Neuron (in vitro differentiated cells): ENCODE measurements at regions not wholly inside any gene's neighbourhood (a gene's known extent, or its start where the extent isn't known, plus 50 kb on each side); places are given as distances from the start of the nearest gene placed in this dataset.

Source experiments
- H2AFZ ChIP-seq: one replicate; pipeline ENCODE4 v1.6.1; 2013; ENCODE audit warnings: low read depth, mild to moderate bottlenecking, inconsistent platforms, low read length, moderate library complexity
- H3K27me3 ChIP-seq: one replicate; pipeline ENCODE4 v1.6.1; 2013; ENCODE audit warnings: low read length; ENCODE audit not compliant: insufficient read depth
- H3K36me3 ChIP-seq: one replicate; pipeline ENCODE4 v1.6.1; 2013; ENCODE audit warnings: low read length; ENCODE audit not compliant: insufficient read depth
- H3K4me1 ChIP-seq: one replicate; pipeline ENCODE4 v1.6.1; 2013; ENCODE audit warnings: low read length; ENCODE audit not compliant: insufficient read depth
- H3K4me3 ChIP-seq: 2 replicates; pipeline ENCODE4 v1.5.1; 2013; ENCODE audit warnings: mild to moderate bottlenecking, low read length, moderate library complexity
- H3K9me3 ChIP-seq: one replicate; pipeline ENCODE4 v1.6.1; 2013; ENCODE audit warnings: low read length

DNA sequence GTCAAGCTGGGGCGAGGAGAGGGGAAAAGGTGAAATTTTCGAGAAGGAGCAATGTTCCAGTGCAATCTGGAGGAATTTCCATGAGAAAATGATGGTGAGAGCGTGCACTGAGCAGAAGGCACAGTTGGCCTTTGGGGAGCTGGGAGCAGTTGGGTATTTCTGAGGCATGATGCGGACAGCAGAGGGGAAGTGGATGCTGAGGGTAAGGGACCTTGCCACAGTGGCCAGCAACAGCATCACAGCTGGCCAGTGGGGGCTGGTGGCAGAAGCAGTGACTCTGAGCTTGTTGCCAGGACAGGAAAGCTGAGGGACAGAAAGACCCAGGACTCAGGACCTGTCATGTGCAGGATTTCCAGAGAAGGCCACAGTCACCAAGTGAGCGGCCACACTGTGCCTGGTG is 98.9 kb downstream of the LSM3 start:
- Histone ChIP-seq H2AFZ (no peak overlapping the region), H3K4me1 (peaks cover 11% of the 10 kb centered on the region), H3K4me3 (no peak overlapping the region), H3K27me3 (peaks cover 13% of the 10 kb centered on the region), H3K9me3 (no peaks in the 10 kb centered on the region), H3K36me3 (no peaks in the 10 kb centered on the region)

GRCh38 chr3:14278265-14278798 is 99.7 kb downstream of the LSM3 start:
- H3K4me3 ChIP-seq, result no peak overlapping the region
- H2AFZ ChIP-seq, result no peak overlapping the region
- H3K36me3 ChIP-seq, result no peaks in the 10 kb centered on the region
- peaks cover 11% of the 10 kb centered on the region for H3K4me1 ChIP-seq
- no peaks in the 10 kb centered on the region for H3K9me3 ChIP-seq
- H3K27me3 ChIP-seq, result peaks cover 16% of the 10 kb centered on the region

DNA sequence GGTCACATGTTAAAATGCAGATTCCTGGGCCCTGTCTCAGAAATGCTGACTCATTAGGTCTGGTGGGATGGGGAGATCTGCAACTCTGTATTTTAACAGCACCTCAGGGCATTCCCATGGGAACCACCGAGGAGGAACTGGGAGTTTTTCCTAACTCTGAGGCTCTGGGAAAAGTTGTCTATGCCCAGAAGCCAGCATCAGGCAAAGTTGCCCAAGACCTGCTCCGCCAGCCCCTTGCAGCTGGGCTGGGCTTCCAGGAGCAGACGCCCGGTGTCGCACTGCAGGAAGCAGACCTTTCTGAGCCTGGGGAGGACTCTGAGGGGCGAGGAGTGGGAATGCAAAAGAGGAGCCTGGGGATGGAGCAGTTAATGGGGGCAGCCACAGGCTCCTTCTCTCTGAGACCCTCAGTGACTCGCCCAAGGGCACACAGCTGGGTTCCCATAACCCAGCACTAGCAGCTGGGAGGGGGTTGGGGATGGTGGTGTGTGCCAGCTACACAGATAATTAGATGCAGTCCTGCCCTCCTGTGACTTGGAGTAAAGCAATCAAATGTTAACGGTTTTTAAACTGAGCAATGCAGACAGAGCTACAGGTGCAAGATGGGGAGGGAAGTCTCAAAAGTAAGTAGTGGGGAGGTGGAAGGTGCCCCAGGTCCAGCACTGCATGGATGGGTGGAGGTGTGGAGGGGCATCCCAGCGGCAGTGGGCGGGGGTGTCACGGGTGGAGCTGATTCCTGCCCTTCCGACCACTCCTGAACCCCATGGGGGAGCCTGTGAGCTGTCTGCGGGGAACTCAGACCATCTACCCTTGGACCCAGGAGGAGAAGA is 100.4 kb downstream of the LSM3 start:
- no peaks in the 10 kb centered on the region for H3K9me3 ChIP-seq
- H3K27me3 ChIP-seq, result peaks cover 18% of the 10 kb centered on the region
- H2AFZ ChIP-seq, result no peak overlapping the region
- H3K4me1 ChIP-seq, result peaks cover 10% of the 10 kb centered on the region
- H3K36me3 ChIP-seq, result no peaks in the 10 kb centered on the region
- no peak overlapping the region for H3K4me3 ChIP-seq

- Histone ChIP-seq H3K4me3 (no peak overlapping the region), H3K36me3 (no peaks in the 10 kb centered on the region), H3K27me3 (peaks cover 23% of the 10 kb centered on the region), H2AFZ (no peak overlapping the region), H3K4me1 (peaks cover 3% of the 10 kb centered on the region), H3K9me3 (no peaks in the 10 kb centered on the region)
Measured at GRCh38 chr3:14279626-14280061, 101.0 kb downstream of the LSM3 start.

DNA sequence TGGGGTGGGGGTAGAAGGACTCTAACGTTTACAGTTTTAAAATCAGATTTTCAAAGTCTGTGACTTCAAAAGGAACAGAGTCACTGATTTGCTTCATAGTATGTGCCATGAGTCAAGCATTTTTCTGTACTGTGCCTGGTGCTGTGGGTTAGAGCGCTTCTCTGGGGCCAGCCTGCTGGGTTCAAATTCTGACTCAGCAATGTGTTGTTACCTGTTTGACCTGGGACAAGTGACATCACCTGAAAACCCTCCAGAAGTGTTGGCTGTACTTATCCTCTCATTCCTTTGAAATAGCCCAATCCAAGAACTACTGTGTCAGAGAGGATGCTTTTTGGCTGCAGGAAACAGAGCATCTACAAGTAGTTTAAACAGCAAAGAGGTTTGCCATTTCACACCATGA is 101.7 kb downstream of the LSM3 start:
- Histone ChIP-seq H3K36me3 (no peaks in the 10 kb centered on the region), H3K9me3 (no peaks in the 10 kb centered on the region), H2AFZ (no peak overlapping the region), H3K4me3 (no peak overlapping the region), H3K4me1 (no peaks in the 10 kb centered on the region), H3K27me3 (peaks cover 23% of the 10 kb centered on the region)

DNA sequence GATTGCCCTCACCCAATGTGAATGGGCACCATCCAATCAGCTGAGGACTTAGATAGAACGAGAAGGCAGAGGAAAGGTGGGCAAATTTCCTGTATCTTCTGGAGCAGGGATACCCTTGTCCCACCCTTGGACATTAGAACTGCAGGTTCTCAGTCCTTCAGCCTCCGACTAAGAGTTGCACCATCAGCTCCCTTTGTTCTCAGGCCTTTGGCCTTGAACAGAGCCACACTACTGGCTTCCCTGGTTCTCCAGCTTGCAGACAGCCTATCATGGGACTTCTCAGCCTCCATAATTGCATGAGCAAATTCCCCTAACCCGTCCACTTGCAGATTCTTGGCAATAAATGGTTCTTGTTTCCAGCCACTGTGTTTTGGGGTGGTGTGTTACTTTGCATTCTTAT is 102.4 kb downstream of the LSM3 start:
- Histone ChIP-seq H3K4me3 (no peak overlapping the region), H3K4me1 (no peaks in the 10 kb centered on the region), H3K9me3 (no peaks in the 10 kb centered on the region), H3K36me3 (no peaks in the 10 kb centered on the region), H3K27me3 (peaks cover 23% of the 10 kb centered on the region), H2AFZ (no peak overlapping the region)

GRCh38 chr3:14282001-14282705 is 103.5 kb downstream of the LSM3 start:
- no peak overlapping the region for H2AFZ ChIP-seq
- H3K4me1 ChIP-seq, result no peaks in the 10 kb centered on the region
- H3K9me3 ChIP-seq, result no peaks in the 10 kb centered on the region

GRCh38 chr3:14282706-14283075 is 104.1 kb downstream of the LSM3 start:
- Histone ChIP-seq H3K4me3 (no peak overlapping the region), H3K36me3 (no peaks in the 10 kb centered on the region), H3K27me3 (peaks cover 20% of the 10 kb centered on the region), H3K4me1 (no peaks in the 10 kb centered on the region), H2AFZ (no peak overlapping the region), H3K9me3 (no peaks in the 10 kb centered on the region)

More at GRCh38 chr3:14282001-14282705, 103.5 kb downstream of the LSM3 start:
- no peaks in the 10 kb centered on the region for H3K36me3 ChIP-seq
- H3K4me3 ChIP-seq, result no peak overlapping the region
- peaks cover 23% of the 10 kb centered on the region for H3K27me3 ChIP-seq

- H3K4me3 ChIP-seq, result no peak overlapping the region
- no peaks in the 10 kb centered on the region for H3K36me3 ChIP-seq
- no peak overlapping the region for H2AFZ ChIP-seq
- H3K4me1 ChIP-seq, result no peaks in the 10 kb centered on the region
- no peaks in the 10 kb centered on the region for H3K9me3 ChIP-seq
- peaks cover 19% of the 10 kb centered on the region for H3K27me3 ChIP-seq
Measured at GRCh38 chr3:14283092-14283812, 104.6 kb downstream of the LSM3 start.

DNA sequence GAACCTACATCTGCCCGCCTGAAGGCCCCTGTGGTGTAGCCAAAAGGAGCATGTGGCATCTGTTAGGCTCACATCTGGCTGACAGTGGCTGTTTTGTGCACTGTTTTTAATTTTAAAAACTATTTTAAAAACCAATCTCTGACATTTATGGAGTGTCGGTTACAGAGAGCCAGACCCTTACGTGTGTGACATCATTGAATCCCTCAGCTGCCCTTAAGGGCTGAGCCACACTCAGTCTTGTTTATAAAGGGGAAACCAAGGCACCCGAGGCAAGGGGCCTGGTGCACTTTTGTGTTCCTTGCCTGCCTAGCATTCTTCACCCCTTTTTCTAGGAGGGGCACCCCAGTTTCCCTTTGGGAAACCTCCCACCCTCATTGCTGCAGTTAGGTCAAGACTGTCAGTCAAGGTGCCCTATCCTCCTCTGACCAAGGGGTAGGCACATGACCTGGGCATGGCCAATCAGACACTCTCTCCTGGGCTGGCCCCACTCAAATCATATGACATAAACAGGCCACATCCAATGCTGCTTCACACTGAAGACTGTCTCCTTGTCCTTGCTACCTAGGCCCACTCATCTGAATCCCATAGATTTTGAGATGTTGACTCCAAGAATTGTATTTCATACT is 105.3 kb downstream of the LSM3 start:
- Histone ChIP-seq H3K4me1 (no peaks in the 10 kb centered on the region), H3K27me3 (peaks cover 19% of the 10 kb centered on the region), H3K4me3 (no peak overlapping the region), H2AFZ (no peak overlapping the region), H3K36me3 (no peaks in the 10 kb centered on the region), H3K9me3 (no peaks in the 10 kb centered on the region)

GRCh38 chr3:14284694-14285547 is 106.3 kb downstream of the LSM3 start:
- H3K36me3 ChIP-seq, result no peaks in the 10 kb centered on the region
- H3K27me3 ChIP-seq, result peaks cover 19% of the 10 kb centered on the region
- no peaks in the 10 kb centered on the region for H3K9me3 ChIP-seq
- H3K4me1 ChIP-seq, result no peaks in the 10 kb centered on the region
- no peak overlapping the region for H3K4me3 ChIP-seq
- no peak overlapping the region for H2AFZ ChIP-seq

DNA sequence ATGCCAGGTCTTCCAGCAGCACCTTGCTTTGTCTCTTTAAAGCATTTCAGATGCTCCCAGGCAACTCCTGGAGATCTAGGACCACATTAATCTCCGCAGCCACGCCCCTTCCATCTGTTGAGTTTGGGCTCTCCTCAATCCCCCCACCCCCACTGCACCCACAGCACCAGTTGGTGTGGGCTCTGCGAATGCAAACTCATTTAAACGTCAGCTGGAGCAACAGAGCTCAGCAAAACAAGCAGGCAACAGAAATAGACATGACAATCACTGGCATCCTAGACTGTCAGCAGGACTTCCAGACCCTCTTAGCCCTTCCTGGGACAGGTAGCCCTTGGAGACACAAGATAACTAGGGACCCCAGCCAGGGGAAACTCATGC is 106.9 kb downstream of the LSM3 start:
- H3K4me3 ChIP-seq, result no peak overlapping the region
- no peak overlapping the region for H2AFZ ChIP-seq
- H3K27me3 ChIP-seq, result peaks cover 18% of the 10 kb centered on the region
- no peaks in the 10 kb centered on the region for H3K36me3 ChIP-seq
- H3K4me1 ChIP-seq, result no peaks in the 10 kb centered on the region
- H3K9me3 ChIP-seq, result no peaks in the 10 kb centered on the region
